ENCODE measurements at regions not wholly inside any gene's neighbourhood (a gene's known extent, or its start where the extent isn't known, plus 50 kb on each side); places are given as distances from the start of the nearest gene placed in this dataset.

DNA sequence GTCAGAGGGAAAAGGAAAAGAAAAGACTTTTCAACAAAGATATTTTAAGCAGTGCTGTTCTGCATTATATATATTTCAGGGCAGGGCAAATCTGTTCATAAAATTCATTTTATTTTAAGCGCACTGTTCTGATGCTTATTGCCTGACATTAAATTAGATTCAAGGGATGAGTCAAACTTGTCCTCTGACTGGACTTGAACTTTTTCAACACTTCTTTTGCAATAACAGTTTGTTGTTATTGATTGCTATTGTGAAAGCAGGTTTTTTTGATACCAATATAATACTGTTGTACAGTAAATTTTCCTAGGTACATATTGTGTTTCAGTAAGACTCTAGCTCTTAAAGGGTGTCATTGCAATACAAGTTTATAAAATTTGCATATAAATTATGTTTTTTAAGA is 481.3 kb downstream of the NAF1 start:
- TF ChIP-seq, protein P1, sequence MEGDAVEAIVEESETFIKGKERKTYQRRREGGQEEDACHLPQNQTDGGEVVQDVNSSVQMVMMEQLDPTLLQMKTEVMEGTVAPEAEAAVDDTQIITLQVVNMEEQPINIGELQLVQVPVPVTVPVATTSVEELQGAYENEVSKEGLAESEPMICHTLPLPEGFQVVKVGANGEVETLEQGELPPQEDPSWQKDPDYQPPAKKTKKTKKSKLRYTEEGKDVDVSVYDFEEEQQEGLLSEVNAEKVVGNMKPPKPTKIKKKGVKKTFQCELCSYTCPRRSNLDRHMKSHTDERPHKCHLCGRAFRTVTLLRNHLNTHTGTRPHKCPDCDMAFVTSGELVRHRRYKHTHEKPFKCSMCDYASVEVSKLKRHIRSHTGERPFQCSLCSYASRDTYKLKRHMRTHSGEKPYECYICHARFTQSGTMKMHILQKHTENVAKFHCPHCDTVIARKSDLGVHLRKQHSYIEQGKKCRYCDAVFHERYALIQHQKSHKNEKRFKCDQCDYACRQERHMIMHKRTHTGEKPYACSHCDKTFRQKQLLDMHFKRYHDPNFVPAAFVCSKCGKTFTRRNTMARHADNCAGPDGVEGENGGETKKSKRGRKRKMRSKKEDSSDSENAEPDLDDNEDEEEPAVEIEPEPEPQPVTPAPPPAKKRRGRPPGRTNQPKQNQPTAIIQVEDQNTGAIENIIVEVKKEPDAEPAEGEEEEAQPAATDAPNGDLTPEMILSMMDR (IDR thresholded peaks at IDR 0.05; ENCODE audit: low read depth, low read length): no peak
- TF ChIP-seq EZH2phosphoT487 (IDR thresholded peaks at IDR 0.05; ENCODE audit: low read depth): no peak
